ENCODE measurements at regions not wholly inside any gene's neighbourhood (a gene's known extent, or its start where the extent isn't known, plus 50 kb on each side); places are given as distances from the start of the nearest gene placed in this dataset.
A peak's percentile ranks its signal among the peaks of the same experiment; 100 is the strongest.

GRCh38 chr3:27623085-27623753, 98.9 kb downstream of the EOMES start (continued):
- no peak for TF ChIP-seq NFIB (CRISPR knock-in tag; IDR thresholded peaks at IDR 0.05; ENCODE audit: borderline replicate concordance)
- TF ChIP-seq ZFP36L1 (CRISPR knock-in tag; IDR thresholded peaks at IDR 0.05), result no peak
- TF ChIP-seq RBM22 (optimal IDR thresholded peaks at IDR 0.05; ENCODE audit: low read length), result no peak
- TF ChIP-seq EZH2 (conservative IDR thresholded peaks at IDR 0.05; ENCODE audit: low read depth, low read length), result no peak
- no peak for TF ChIP-seq SIX4 (CRISPR knock-in tag; IDR thresholded peaks at IDR 0.05)
- peak; percentile 72 for TF ChIP-seq HDAC1 (CRISPR knock-in tag; IDR thresholded peaks at IDR 0.05)
- no peak for TF ChIP-seq ZNF354B (CRISPR knock-in tag; IDR thresholded peaks at IDR 0.05)
- TF ChIP-seq ZNF615 (CRISPR knock-in tag; IDR thresholded peaks at IDR 0.05; ENCODE audit: borderline replicate concordance), result no peak
- TF ChIP-seq MAFF (IDR thresholded peaks at IDR 0.05; ENCODE audit: low read depth, low read length), result no peak
- TF ChIP-seq ZBTB7A (CRISPR knock-in tag; IDR thresholded peaks at IDR 0.05), result no peak
- TF ChIP-seq ZNF577 (CRISPR knock-in tag; IDR thresholded peaks at IDR 0.05; ENCODE audit: borderline replicate concordance, low read depth), result no peak
- 0 out of 2 replicates have a peak, but pooled peaks have one; percentile 65 for TF ChIP-seq CREM (IDR thresholded peaks at IDR 0.05)
- no peak for TF ChIP-seq CREM (CRISPR knock-in tag; IDR thresholded peaks at IDR 0.05)
- no peak for TF ChIP-seq ZNF788 (CRISPR knock-in tag; IDR thresholded peaks at IDR 0.05; ENCODE audit: borderline replicate concordance)
- TF ChIP-seq MAFG (CRISPR knock-in tag; IDR thresholded peaks at IDR 0.05), result no peak
- TF ChIP-seq ZNF34 (CRISPR knock-in tag; IDR thresholded peaks at IDR 0.05; ENCODE audit: borderline replicate concordance), result no peak
- no peak for TF ChIP-seq ETV6 (CRISPR knock-in tag; conservative IDR thresholded peaks at IDR 0.05)
- TF ChIP-seq NR2F2 (IDR thresholded peaks at IDR 0.05; ENCODE audit: borderline replicate concordance, low read depth), result no peak
- no peak for TF ChIP-seq PTBP1 (IDR thresholded peaks at IDR 0.05; ENCODE audit: low read depth, low read length, poor library complexity, severe bottlenecking)
- TF ChIP-seq HOXA3 (CRISPR knock-in tag; IDR thresholded peaks at IDR 0.05), result peak; percentile 55; the same call in 1 of the 2 replicates
- TF ChIP-seq, protein P1, sequence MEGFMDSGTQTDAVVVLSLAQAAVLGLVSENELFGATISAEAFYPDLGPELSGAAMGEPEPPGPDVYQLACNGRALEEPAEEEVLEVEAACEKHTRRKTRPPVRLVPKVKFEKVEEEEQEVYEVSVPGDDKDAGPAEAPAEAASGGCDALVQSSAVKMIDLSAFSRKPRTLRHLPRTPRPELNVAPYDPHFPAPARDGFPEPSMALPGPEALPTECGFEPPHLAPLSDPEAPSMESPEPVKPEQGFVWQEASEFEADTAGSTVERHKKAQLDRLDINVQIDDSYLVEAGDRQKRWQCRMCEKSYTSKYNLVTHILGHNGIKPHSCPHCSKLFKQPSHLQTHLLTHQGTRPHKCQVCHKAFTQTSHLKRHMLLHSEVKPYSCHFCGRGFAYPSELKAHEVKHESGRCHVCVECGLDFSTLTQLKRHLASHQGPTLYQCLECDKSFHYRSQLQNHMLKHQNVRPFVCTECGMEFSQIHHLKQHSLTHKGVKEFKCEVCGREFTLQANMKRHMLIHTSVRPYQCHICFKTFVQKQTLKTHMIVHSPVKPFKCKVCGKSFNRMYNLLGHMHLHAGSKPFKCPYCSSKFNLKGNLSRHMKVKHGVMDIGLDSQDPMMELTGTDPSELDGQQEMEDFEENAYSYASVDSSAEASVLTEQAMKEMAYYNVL (CRISPR knock-in tag; IDR thresholded peaks at IDR 0.05; ENCODE audit: borderline replicate concordance), result peak; percentile 28; the same call in 1 of the 2 replicates
- TF ChIP-seq SOX5 (CRISPR knock-in tag; IDR thresholded peaks at IDR 0.05; ENCODE audit: borderline replicate concordance), result peak; percentile 96
- no peak for TF ChIP-seq SRF (IDR thresholded peaks at IDR 0.05; ENCODE audit: low read depth, low read length)
- no peak for TF ChIP-seq ZNF326 (CRISPR knock-in tag; IDR thresholded peaks at IDR 0.05; ENCODE audit: borderline replicate concordance)
- no peak for TF ChIP-seq ZNF333 (CRISPR knock-in tag; IDR thresholded peaks at IDR 0.05; ENCODE audit: borderline replicate concordance)
